BLaER1 (cell line): ENCODE measurements at regions not wholly inside any gene's neighbourhood (a gene's known extent, or its start where the extent isn't known, plus 50 kb on each side); places are given as distances from the start of the nearest gene placed in this dataset.

Experiments used
- H3K27ac ChIP-seq: shearing (Covaris generic); formaldehyde crosslinking; 2 replicates; pipeline ENCODE4 v1.8.1; 2022
- H3K27me3 ChIP-seq: shearing (Covaris generic); formaldehyde crosslinking; 2 replicates; pipeline ENCODE4 v1.8.1; 2022
- H3K36me3 ChIP-seq: shearing (Covaris generic); formaldehyde crosslinking; 2 replicates; pipeline ENCODE4 v1.8.1; 2022
- H3K4me1 ChIP-seq: shearing (Covaris generic); formaldehyde crosslinking; 2 replicates; pipeline ENCODE4 v1.8.1; 2022
- H3K4me2 ChIP-seq: shearing (Covaris generic); formaldehyde crosslinking; 2 replicates; pipeline ENCODE4 v1.8.1; 2022
- H3K4me3 ChIP-seq: shearing (Covaris generic); formaldehyde crosslinking; 2 replicates; pipeline ENCODE4 v1.8.1; 2022
- H3K9ac ChIP-seq: shearing (Covaris generic); formaldehyde crosslinking; 2 replicates; pipeline ENCODE4 v1.8.1; 2022
- H3K9me3 ChIP-seq: shearing (Covaris generic); formaldehyde crosslinking; 2 replicates; pipeline ENCODE4 v1.8.1; 2022
- H4K20me1 ChIP-seq: shearing (Covaris generic); formaldehyde crosslinking; 2 replicates; pipeline ENCODE4 v1.8.1; 2022
- Cebpa-rat ChIP-seq: shearing (Covaris generic); IDR thresholded peaks from 2 replicates; pipeline ENCODE4 v1.8.1; 2022

DNA sequence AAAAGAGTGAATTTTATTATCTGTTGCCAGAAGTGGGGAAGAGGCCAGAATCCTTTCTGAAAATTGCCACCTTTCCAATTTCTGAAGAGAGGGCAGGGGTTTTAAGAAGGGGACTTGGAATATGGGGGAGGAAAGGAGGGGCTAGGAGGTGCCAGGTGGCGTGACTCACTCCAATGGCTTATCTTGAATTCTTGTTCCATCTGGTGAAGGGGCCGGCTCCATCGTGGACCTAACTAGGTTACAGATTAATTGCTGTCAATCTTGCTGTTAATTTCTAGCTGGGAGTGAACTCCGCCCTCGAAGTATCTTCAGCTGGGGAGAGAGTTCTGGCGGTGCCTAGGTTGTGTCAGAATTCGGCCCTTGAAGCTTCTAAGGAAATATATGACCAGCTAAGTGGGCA is 138.7 kb downstream of the YTHDC2 start:
- no peak overlapping the region for H3K4me3 ChIP-seq
- H3K27me3 ChIP-seq = no peaks in the 10 kb centered on the region
- H3K9me3 ChIP-seq = no peaks in the 10 kb centered on the region
- no peak overlapping the region for H3K4me2 ChIP-seq
- H3K27ac ChIP-seq = no peak overlapping the region
- no peaks in the 10 kb centered on the region for H4K20me1 ChIP-seq
- no peak for TF ChIP-seq Cebpa-rat
- H3K9ac ChIP-seq = no peak overlapping the region
- no peaks in the 10 kb centered on the region for H3K36me3 ChIP-seq
- no peaks in the 10 kb centered on the region for H3K4me1 ChIP-seq

DNA sequence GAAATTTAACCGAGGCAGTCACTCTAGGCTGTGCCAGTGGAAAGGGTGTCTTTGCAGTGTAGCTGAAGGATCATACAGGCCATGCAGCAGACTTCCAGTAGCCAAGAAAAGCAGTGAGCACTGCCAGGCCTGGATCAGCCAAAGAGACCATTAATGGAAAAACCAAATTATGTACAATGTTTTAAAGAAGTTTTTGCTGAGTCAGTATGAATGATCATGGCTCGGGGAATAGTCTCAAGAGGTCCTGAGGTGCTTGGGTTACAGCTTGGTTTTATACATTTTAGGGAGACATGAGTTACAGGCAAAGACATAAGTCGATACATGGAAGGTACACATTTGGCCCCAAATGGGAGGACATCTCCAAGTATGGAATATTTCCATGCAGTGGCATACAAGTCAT is 141.3 kb downstream of the YTHDC2 start:
- Histone ChIP-seq H3K36me3 (no peaks in the 10 kb centered on the region), H3K4me1 (no peaks in the 10 kb centered on the region), H3K27ac (no peak overlapping the region), H3K4me3 (no peak overlapping the region), H3K9me3 (no peaks in the 10 kb centered on the region), H3K9ac (no peak overlapping the region), H4K20me1 (no peaks in the 10 kb centered on the region), H3K4me2 (no peak overlapping the region), H3K27me3 (no peaks in the 10 kb centered on the region)
- TF ChIP-seq Cebpa-rat = no peak

DNA sequence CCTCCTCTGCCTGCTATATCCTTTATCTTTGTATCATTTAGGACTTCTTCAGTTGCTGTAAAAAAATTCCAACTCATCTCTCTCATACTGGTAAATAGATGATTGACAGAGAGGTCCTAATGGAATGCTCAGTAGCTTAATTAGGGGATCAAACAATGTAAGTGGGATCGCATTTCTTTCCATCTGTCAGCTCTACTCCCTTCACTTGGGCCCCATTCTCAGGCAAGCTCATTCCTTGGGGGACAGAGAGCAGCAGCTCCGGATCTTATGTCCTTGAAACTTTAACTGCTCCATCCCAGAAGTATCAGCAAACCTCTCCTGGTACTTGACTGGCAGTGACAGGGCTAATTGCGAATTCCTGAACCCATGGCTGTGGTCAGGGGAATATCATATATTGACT is 146.7 kb downstream of the YTHDC2 start:
- Histone ChIP-seq H3K9ac (no peak overlapping the region), H3K9me3 (no peaks in the 10 kb centered on the region), H4K20me1 (no peaks in the 10 kb centered on the region), H3K4me3 (no peak overlapping the region), H3K27me3 (no peaks in the 10 kb centered on the region), H3K4me1 (no peaks in the 10 kb centered on the region), H3K27ac (no peak overlapping the region), H3K4me2 (no peak overlapping the region), H3K36me3 (no peaks in the 10 kb centered on the region)
- no peak for TF ChIP-seq Cebpa-rat

DNA sequence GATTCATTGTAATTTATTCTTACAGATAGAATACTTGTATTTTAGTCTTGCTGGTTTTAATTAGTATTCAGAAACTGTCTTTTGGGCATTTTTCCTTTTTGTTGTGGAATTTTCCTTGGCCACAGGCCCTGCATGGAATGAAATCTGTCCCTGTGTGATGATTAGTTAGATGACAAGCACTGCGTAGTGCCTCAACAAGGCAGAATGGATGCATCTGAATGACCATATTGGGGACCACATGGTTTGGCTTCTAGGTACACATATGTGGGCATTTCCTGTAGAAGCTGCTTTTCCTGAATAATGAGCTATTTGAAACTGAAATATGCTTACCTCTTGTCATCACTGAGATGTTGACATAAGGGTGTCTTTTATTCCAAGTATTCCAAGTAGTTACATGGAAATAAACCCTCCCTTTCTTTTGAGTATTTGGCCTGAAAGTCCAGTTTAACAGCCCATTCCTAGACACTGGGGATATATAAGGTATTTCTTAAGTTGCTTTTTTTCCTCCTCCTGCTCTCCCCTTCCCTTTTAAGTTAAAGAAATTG is 147.3 kb downstream of the YTHDC2 start:
- Histone ChIP-seq H3K9me3 (no peaks in the 10 kb centered on the region), H3K4me2 (no peak overlapping the region), H3K9ac (no peak overlapping the region), H4K20me1 (no peaks in the 10 kb centered on the region), H3K4me1 (no peaks in the 10 kb centered on the region), H3K36me3 (no peaks in the 10 kb centered on the region), H3K27ac (no peak overlapping the region), H3K4me3 (no peak overlapping the region), H3K27me3 (no peaks in the 10 kb centered on the region)
- no peak for TF ChIP-seq Cebpa-rat

DNA sequence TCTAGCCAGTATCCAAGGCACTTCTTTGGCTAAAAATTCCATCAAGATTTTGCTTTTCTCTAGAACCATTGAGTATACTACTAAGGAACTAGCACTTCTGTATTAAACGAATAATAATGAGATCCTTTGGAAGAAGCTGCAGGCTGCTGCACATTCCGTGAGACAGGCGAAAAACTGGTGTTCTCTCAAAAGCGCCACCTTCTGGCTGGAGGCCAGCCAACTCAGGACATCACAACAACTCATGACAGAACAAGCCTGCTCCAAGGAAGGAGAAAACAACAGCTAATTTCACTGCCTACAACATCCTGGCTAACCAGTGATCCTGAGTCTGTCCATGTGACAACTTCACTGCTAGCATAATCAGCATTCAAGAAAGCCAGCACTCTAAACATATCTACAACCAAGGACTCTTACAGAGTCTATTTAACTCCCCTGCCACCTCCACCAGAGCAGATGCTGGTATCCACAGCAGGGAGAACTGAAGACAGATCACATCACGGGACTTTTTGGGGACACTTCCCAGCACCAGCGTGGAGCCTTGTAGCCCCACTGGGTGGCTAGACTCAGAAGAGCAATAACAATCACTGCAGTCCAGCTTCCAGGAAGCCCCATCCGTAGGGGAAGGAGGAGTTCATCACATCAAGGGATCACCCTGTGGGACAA is 150.5 kb downstream of the YTHDC2 start:
- Histone ChIP-seq H3K36me3 (no peaks in the 10 kb centered on the region), H3K4me2 (no peak overlapping the region), H3K4me1 (no peaks in the 10 kb centered on the region), H3K9ac (no peak overlapping the region), H3K27ac (no peak overlapping the region), H3K4me3 (no peak overlapping the region), H3K27me3 (no peaks in the 10 kb centered on the region), H4K20me1 (no peaks in the 10 kb centered on the region), H3K9me3 (no peaks in the 10 kb centered on the region)
- no peak for TF ChIP-seq Cebpa-rat

DNA sequence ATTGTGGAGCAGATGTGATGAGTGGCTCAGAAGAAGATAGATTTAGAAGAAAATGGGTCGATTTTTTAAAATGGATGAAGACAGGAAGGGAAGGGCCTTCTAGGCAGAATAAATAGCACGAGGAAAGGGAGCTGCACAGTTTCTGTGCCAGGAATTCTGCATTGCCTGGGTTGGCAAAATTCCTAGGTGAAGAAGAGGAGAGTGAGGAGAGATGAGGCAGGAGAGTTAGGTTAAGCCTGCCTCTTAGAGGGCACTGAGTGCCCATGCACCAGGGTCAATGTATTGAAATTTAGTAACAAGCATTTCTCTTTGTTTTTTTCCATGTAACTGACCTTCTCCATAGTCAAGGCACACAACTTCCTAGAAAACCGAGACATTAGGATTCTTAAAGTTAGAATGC is 159.5 kb downstream of the YTHDC2 start:
- no peak overlapping the region for H3K4me3 ChIP-seq
- H4K20me1 ChIP-seq = no peaks in the 10 kb centered on the region
- no peak overlapping the region for H3K27ac ChIP-seq
- no peaks in the 10 kb centered on the region for H3K27me3 ChIP-seq
- no peak overlapping the region for H3K4me2 ChIP-seq
- no peak overlapping the region for H3K9ac ChIP-seq
- no peaks in the 10 kb centered on the region for H3K36me3 ChIP-seq
- H3K4me1 ChIP-seq = no peaks in the 10 kb centered on the region
- TF ChIP-seq Cebpa-rat = no peak
- H3K9me3 ChIP-seq = peaks cover 21% of the 10 kb centered on the region

DNA sequence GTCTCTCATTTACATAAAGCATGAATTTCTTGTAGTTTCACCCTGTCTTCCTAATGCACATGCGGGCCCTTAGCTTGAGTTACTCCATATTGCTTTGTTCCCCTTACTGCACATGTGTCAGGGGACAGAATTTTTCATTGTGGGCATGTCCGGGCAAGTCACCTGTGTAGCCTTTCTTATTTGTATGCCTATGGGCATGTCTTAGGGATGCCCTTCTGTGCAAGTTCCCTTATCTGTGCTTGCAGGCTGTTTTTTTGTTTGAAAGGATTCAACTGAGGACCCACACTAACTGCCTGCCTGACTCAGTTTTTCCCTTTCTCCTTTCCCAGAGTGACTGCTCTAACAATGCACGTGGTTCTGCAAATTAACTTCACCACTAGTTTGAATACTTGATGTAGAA is 161.7 kb downstream of the YTHDC2 start:
- Histone ChIP-seq H3K9me3 (peaks cover 21% of the 10 kb centered on the region), H3K27me3 (no peaks in the 10 kb centered on the region), H4K20me1 (no peaks in the 10 kb centered on the region), H3K36me3 (no peaks in the 10 kb centered on the region), H3K4me2 (no peak overlapping the region), H3K27ac (no peak overlapping the region), H3K4me1 (no peaks in the 10 kb centered on the region), H3K4me3 (no peak overlapping the region), H3K9ac (no peak overlapping the region)
- TF ChIP-seq Cebpa-rat = no peak

DNA sequence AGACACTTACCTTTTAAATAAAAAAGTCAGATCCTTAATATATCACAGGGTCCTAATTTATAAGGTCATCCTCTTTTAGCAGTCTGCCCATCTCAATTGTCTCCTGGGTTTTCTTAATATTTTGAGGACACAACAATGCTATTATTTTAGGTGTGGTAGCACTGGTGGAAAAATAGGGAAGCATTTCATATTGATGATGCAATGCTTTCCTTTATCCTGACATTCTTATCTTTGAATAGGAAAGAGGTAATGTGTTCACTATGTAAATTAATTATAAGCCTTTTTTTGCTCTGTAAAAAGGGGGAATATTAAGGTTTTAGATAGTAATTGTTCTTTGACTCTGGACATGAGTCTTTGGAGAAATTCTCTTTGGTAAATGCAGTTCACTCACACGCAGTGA is 164.7 kb downstream of the YTHDC2 start:
- no peak overlapping the region for H3K27ac ChIP-seq
- H3K36me3 ChIP-seq = no peaks in the 10 kb centered on the region
- no peak for TF ChIP-seq Cebpa-rat
- H4K20me1 ChIP-seq = no peaks in the 10 kb centered on the region
- H3K27me3 ChIP-seq = no peaks in the 10 kb centered on the region
- H3K4me3 ChIP-seq = no peak overlapping the region
- peaks cover 21% of the 10 kb centered on the region for H3K9me3 ChIP-seq
- no peak overlapping the region for H3K4me2 ChIP-seq
- no peak overlapping the region for H3K9ac ChIP-seq
- H3K4me1 ChIP-seq = no peaks in the 10 kb centered on the region

DNA sequence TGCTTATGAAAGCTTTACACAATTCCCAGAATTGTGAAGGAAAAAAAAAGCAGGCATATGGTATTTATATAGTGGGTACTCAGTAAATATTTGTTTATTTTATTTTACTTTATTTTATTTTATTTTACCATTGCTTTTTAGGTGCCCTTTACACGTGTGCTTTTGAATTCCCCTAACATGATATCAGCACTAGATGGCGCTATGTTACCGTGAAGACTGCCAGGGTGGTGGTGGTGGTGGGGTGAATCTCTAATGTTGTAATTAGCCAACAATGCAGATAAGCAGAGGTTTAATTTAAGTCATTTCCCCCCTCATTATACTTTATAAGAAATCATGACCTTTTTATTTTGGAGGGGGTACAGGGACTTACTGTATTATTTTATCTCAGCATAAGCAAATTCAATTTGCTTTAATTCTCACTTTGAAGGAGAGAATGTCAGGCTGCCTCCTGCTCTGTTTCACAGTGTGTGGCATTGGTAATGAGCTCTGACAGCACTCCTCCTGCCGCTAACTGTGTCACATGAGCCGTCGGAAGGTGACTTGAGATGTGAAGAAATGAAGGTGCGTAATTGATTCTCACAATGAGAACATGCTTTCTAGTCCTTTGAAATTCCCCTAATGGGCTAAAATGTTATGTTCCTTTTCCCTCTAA is 165.6 kb downstream of the YTHDC2 start:
- Histone ChIP-seq H3K27ac (no peak overlapping the region), H4K20me1 (no peaks in the 10 kb centered on the region), H3K36me3 (no peaks in the 10 kb centered on the region), H3K4me3 (no peak overlapping the region), H3K27me3 (no peaks in the 10 kb centered on the region), H3K4me2 (no peak overlapping the region), H3K4me1 (no peaks in the 10 kb centered on the region), H3K9me3 (peaks cover 13% of the 10 kb centered on the region), H3K9ac (no peak overlapping the region)
- TF ChIP-seq Cebpa-rat = no peak

DNA sequence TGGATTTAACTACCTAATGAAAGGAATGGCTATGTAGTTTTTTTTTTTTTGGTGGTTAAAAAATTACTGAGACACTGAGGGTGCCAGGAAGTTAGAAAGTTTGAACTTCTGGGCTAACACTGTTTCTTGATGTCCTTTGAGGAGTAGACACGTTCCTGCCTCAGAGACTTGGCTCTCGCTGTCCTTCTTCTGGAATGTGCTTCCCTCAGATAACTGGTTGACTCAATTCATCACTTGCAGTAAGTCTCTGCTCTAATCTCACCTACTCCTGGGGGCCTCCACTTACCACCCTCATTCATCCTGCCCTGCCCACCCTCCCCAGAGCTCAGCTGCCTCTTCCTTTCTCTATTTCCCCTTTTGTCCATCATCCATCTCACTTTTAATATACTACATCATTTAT is 167.0 kb downstream of the YTHDC2 start:
- Histone ChIP-seq H3K4me2 (no peak overlapping the region), H3K27me3 (no peaks in the 10 kb centered on the region), H3K9me3 (no peaks in the 10 kb centered on the region), H3K4me3 (no peak overlapping the region), H4K20me1 (no peaks in the 10 kb centered on the region), H3K9ac (no peak overlapping the region), H3K4me1 (no peaks in the 10 kb centered on the region), H3K27ac (no peak overlapping the region), H3K36me3 (no peaks in the 10 kb centered on the region)
- TF ChIP-seq Cebpa-rat = no peak
